NCI-H1930 (cell line): ENCODE measurements at regions not wholly inside any gene's neighbourhood (a gene's known extent, or its start where the extent isn't known, plus 50 kb on each side); places are given as distances from the start of the nearest gene placed in this dataset.

Experiments
- DNase-seq, 2 experiments: peaks; one replicate each; lab custom pipeline; 2025; lab: John Stamatoyannopoulos, UW

GRCh38 chr15:77786956-77787355 lies 154.2 kb upstream of the LINGO1 start:
- no peak for DNase-seq

DNA sequence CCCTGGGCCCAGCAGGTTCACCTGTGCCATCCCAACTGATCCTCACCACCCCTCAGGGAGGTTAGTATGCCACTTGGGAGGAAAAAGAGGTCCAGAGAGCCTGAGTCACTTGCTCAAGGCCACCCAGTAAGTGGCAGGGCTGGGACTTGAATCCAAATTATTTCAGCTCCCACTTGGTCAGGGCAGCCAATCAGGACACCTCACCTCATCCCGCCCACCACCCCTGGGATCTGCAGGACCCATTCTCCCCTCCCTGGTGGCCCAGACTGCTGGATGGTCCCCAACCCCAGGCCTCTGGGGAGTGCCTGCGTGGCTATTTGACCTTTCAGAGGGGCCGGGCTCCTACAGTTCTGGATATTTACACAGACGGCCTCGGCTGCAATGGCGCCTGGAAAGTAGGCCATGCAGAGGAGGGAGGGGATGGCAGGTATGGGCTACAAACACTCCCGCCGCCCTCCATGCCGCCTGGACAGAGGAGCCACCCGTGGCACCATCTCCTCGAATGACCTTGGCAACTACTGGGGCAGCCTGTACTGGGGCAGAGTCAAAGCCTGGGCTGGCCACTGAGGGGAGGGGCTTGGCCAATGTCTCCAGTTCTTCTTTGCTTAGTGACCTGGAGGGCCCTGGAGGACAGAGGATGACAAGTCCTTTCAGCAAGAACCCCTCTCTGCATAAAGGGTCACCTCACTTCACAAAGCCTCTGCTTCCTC lies 153.6 kb upstream of the LINGO1 start:
- DNase-seq: no peak

GRCh38 chr15:77784361-77785292 lies 151.9 kb upstream of the LINGO1 start:
- DNase-seq: no peak

DNA sequence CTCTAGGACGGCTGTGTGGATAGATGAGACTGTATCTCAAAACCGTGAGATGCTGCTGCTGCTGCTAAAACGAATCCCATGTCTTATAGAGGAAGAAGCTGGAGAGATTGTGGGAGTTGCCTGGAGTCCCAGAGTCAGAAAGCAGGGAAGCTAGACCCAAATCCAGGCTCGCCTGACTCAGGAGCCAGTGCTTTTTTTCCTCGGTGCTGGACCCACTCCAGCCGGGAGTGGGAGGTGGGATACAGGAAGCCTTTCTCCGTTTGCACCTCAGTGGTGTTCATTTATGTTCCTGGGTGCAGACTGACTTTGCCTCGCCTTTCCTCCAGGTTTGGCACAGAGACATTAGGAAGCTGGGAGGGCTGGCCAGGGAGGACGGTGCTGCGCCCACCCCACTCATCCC lies 150.9 kb upstream of the LINGO1 start:
- DNase-seq: no peak

- no peak for DNase-seq
Measured at GRCh38 chr15:77782691-77783090, 150.0 kb upstream of the LINGO1 start.

GRCh38 chr15:77781946-77782240 lies 149.2 kb upstream of the LINGO1 start:
- DNase-seq: no peak

DNA sequence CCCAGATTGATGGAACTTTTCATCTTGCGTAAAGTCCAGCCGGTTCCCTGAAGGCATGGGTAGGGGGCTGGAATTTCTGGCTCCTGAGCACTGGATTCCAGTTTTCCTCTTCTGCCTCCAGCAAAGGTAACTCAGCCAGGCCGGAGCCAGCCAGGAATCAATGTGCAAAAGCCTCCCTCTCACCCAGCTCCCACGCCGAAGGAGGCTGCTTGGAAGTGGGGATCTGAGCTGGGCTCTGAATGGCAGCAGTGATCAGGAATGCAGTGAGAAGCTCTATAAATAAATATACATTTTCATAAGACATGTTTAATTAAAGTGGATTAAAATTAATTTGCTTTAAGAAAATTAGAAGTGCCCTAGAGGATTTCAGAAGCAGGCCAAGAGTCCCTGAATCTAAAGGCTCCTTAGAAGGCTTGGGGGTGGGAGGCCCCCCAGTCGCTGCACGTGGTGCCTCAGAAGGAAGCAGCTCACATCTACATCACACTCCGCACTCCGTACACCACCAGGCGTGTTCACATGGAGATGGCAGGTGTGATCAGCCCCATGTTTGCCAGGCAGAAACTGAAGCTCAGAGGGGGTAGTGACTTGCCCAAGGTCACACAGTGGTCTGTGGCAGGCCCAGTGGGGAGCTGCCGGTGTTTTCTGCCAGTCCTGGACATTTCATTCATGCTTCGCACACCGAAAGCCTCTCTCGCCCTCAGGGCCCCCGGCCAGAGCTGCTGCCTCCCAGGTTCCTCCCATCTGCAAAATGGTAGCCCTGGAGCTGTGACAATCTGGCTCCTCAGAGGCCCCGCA lies 148.6 kb upstream of the LINGO1 start:
- no peak for DNase-seq

DNA sequence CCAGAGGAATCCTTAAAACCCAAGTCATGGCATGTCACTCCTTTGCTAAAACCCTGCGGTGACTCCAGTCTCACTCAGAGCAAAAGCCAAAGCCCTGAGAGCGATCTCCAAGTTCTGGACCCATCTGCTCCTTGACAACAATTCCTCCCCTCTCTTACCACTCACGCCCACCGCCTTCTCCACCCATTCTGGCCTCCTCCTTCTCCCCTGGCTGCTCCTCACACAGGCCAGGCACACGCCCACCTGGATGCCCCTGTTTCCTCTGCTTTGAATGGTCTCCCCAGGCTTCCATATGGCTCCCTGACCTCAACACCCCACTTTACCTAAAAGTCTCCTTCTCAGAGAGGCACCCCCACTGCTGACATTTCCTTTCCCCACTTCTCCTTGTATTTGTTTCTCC lies 146.1 kb upstream of the LINGO1 start:
- DNase-seq: no peak

DNA sequence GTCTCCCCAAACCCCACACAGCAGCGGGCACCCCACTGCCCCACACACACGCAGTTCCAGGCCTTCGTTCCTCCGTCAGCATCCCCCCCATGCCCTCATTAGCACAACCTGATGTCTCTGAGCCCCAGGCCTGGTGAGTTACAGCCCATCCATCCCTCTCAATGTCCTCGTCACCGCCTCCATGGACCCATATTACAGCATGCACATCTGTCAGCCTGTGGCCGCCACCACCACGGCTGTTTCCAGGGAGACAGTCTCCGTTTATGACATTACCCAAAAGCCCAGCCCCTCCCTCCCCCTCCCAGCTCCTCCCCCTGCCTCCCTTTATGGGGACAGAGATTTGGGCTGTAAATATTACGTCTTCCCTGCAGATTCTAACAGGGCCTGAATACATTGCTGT lies 143.1 kb upstream of the LINGO1 start:
- no peak for DNase-seq

GRCh38 chr15:77775373-77775772 lies 142.7 kb upstream of the LINGO1 start:
- no peak for DNase-seq

DNA sequence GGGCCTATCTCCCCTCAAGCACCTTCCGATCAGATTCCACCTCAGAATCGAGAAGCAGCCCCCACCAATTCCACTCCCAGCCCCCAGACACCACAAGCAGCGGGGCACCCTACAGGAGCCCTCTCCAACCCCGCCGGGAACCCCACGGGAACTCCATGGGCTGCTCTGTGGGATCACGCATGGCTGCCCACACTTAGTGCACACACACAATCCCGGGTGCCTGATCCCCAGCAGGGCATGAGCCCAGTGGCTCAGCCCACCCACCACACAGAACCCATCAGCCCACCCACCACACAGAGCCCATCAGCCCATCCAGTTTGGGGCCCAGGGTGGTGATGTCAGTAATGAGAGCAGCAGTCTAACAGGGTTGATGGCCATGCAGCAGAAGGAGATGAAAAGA lies 141.6 kb upstream of the LINGO1 start:
- DNase-seq: no peak

- DNase-seq: no peak
Measured at GRCh38 chr15:77773903-77774302, 141.2 kb upstream of the LINGO1 start.

GRCh38 chr15:77772641-77773402 lies 140.1 kb upstream of the LINGO1 start:
- DNase-seq: no peak

DNA sequence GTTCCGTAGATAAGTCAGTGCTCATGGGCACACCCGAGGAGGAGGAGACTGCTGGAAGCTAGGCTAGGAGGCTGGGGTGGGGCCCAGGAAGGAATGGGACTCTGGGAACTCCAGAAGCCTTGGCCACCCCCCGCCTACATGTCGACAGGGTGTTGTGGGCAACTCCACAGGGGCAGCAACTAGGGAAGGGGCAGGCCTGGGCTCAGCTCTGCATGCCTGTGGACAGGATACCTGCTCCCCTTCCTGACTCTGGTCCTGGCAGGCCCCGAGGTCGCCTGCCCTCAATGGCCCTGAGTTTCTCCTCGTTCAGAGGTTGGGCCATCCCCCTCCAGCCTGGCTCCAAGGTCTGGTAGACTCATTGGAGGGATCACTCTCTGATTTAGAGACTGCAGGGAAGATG lies 138.9 kb upstream of the LINGO1 start:
- no peak for DNase-seq

GRCh38 chr15:77769700-77770099 lies 137.0 kb upstream of the LINGO1 start:
- DNase-seq: no peak

DNA sequence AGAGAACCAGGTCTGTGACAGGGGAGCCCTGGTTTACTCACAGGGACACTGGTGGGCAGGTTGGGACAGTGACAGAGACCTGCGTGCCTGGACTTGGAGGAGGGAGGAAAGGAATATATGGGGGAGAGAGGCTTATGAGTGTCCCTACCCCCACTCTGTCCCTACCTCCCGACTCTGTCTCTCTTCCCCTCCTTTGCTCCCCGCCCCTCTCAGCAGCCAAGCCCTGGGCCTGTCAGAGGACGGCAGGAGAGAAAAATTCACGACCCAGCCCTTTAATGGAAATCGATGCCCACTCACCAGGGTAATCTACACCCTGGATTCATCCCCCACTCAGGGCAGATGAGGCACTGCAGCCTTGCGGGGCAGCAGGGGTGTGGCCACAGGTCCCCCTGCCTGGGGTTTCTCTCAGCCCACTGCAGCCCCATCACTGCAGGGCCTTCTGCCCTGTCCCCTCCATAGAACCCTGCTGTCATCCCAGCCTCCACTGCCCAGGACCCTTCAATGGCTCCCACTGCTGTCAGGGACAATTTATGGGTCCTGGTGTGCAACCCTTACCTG lies 135.9 kb upstream of the LINGO1 start:
- DNase-seq: no peak

DNA sequence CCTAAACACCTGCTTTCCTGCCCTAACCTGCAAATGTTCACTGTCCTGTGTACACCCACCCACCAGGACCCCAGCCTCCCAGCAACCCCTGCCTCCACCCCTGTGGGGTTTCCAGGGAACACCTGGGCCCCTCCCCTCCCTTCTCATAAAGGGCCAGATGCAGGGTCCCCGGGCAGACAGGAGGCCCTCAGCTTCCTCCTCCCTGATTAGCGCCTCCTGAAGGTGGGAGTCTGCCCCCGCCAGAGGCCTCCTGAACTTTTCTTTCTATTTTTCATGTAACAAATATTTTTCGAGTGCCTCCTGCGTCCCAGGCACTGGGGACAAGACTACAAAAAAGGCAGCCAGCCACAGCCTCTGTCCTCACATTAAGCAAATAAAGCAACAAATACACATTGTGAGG lies 135.4 kb upstream of the LINGO1 start:
- DNase-seq: no peak

GRCh38 chr15:77764095-77764494 lies 131.4 kb upstream of the LINGO1 start:
- no peak for DNase-seq

DNA sequence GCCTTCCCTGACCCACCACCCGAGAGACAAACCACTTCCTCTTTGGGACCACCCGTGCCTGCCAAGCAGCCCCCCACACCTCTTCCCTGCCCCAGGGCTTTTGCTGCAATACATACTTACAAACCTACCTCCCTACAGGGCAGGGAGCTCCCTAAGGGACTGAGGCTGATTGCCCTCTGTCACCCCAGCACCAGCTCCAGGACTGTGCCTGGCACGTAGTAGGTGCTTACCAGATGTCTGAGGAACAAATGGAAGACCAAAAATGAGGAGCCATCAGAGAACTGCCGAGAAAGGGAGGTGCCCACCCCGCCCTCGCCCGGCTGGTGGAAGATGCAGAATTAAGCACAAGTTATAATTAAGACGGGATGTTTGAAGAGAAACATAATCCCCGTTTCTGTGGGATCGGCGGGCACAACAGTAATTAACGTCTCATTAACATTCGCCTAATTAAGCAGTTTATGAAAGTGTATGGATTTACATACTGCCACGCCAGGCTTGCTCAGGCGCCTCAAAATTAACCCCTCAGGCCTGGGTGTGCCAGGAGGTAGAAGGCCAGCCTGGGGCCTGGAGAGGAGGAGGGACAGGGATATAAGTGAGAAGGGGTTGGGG lies 130.1 kb upstream of the LINGO1 start:
- DNase-seq: no peak

DNA sequence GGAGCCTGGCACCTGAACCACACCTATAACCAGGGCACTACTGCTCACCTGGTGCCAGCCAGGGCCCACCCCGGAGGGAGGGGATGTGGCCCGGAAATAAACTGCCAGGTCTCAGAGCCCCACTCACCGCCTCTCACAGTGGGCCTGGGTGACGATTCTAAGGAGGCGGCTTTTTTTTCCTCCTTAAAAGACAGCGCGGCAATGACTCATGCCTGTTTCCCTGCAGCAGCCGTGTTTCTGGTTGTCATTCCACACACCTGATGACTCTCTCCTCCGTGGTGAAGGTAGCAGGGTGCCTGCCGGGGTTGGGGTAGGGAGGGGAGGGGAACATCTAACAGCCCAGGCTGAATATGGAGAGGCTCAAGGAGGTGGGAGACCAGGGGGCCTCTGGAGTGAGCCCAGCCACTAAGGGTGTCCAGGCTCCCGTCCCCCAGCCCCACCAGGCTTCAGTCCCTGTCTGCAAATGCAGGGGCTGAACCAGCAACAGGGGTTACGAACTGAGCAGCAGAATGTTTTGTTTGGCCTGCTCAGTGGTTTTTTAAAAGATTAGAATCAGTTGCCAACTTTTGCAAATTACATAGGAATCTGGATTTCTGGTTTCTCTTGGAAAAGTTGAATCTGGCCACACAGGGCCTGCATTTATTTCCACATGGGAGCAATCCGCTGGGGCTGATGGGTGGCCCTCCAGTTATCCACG lies 127.3 kb upstream of the LINGO1 start:
- no peak for DNase-seq

- DNase-seq: no peak
Measured at GRCh38 chr15:77753939-77754338, 121.2 kb upstream of the LINGO1 start.
